SU-DHL-6 (cell line): ENCODE measurements at regions not wholly inside any gene's neighbourhood (a gene's known extent, or its start where the extent isn't known, plus 50 kb on each side); places are given as distances from the start of the nearest gene placed in this dataset.
"Not testable (repeated sequence)": the region's sequence is repeated elsewhere in the genome, so short reads cannot be mapped to it uniquely, and the experiment has no call there.

Experiments
- H2AFZ ChIP-seq: fragments of 200-600 bp; sonication (generic); 2 replicates; pipeline ENCODE4 v1.6.1; 2014; ENCODE audit warnings: low read depth, mild to moderate bottlenecking, moderate library complexity, mixed read lengths, antibody characterized with exemption, low read length; ENCODE audit not compliant: severe bottlenecking
- H3F3A ChIP-seq: fragments of 200-600 bp; shearing (Covaris generic); 2 replicates; pipeline ENCODE4 v1.6.0; 2016; ENCODE audit warnings: antibody characterized with exemption, mild to moderate bottlenecking; ENCODE audit not compliant: insufficient read depth
- H3K27ac ChIP-seq: fragments of 200-600 bp; sonication (generic); 2 replicates; pipeline ENCODE4 v1.5.1; 2016; ENCODE audit warnings: low read depth, mild to moderate bottlenecking, low read length, moderate library complexity, mixed read lengths
- H3K27me3 ChIP-seq: fragments of 200-600 bp; sonication (generic), shearing (Covaris generic); 2 replicates; pipeline ENCODE4 v1.6.0; 2014; ENCODE audit warnings: mild to moderate bottlenecking, low read length
- H3K36me3 ChIP-seq: fragments of 200-600 bp; sonication (generic); 2 replicates; pipeline ENCODE4 v1.6.1; 2014; ENCODE audit warnings: mild to moderate bottlenecking, low read length, mixed read lengths
- H3K4me2 ChIP-seq: fragments of 300-600, 200-600 bp; shearing (Covaris generic), sonication (generic); 2 replicates; pipeline ENCODE4 v1.6.0; 2014; ENCODE audit warnings: low read length, low read depth, mild to moderate bottlenecking; ENCODE audit not compliant: poor library complexity, severe bottlenecking
- H3K4me3 ChIP-seq: fragments of 200-600 bp; sonication (generic); 2 replicates; pipeline ENCODE4 v1.5.1; 2014; ENCODE audit warnings: antibody characterized with exemption, low read length, mild to moderate bottlenecking, mixed read lengths; ENCODE audit not compliant: insufficient read depth, poor library complexity, severe bottlenecking
- H3K79me2 ChIP-seq: fragments of 200-600 bp; sonication (generic); 2 replicates; pipeline ENCODE4 v1.6.1; 2014; ENCODE audit warnings: mild to moderate bottlenecking, low read length, moderate library complexity; ENCODE audit not compliant: insufficient read depth
- H3K9ac ChIP-seq: fragments of 200-600 bp; sonication (generic); 2 replicates; pipeline ENCODE4 v1.7.0; 2014; ENCODE audit warnings: mild to moderate bottlenecking, low read length
- H3K9me2 ChIP-seq: fragments of 200-600 bp; sonication (generic); replicated peaks from 2 replicates; pipeline ENCODE4 v1.6.1; 2014; ENCODE audit warnings: low read length; ENCODE audit not compliant: insufficient read depth
- H3K9me3 ChIP-seq: fragments of 200-600 bp; sonication (generic); 2 replicates; pipeline ENCODE4 v1.6.1; 2014; ENCODE audit warnings: low read length, mixed read lengths; ENCODE audit not compliant: insufficient read depth
- H4K20me1 ChIP-seq: fragments of 200-600 bp; sonication (generic); 2 replicates; pipeline ENCODE4 v1.6.1; 2014; ENCODE audit warnings: low read depth, mild to moderate bottlenecking, antibody characterized with exemption, low read length, moderate library complexity, mixed read lengths
- EZH2phosphoT487 ChIP-seq: fragments of 200-600 bp; sonication (generic), shearing (Covaris generic); conservative IDR thresholded peaks from 2 replicates; pipeline ENCODE4 v1.6.1; 2018; ENCODE audit warnings: mild to moderate bottlenecking, antibody characterized with exemption, low read length, moderate library complexity, mixed read lengths
- TF ChIP-seq, protein P1 (sequence below): fragments of 200-600 bp; sonication (generic); IDR thresholded peaks from one replicate; pipeline ENCODE4 v1.5.1; 2017; ENCODE audit warnings: antibody characterized with exemption, mild to moderate bottlenecking, low read length, moderate library complexity; ENCODE audit not compliant: insufficient read depth, poor library complexity, severe bottlenecking

DNA sequence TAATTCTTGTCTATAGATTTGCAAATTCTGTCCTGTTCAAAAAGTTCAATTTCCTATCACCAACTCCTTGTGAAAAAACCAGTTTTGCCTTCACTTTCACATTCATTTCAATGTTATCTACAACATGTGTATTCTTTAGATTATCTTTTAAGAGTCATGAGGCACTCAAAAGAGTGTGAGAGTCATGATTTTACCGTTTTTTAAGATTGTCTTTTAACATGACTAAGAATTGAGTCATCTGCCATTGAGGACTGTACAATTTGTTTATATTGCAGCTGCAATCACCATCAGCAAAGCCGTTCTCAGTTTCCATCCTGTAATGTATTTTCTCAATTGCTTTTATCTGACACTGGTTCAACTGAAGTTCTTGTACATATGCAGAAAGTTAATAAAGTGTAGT is 275.8 kb downstream of the LNPK start:
- Histone ChIP-seq H2AFZ (no peak overlapping the region), H3K79me2 (no peaks in the 10 kb centered on the region)

GRCh38 chr2:175709248-175709647 is 292.8 kb downstream of the LNPK start:
- H3K36me3 ChIP-seq, result no peaks in the 10 kb centered on the region
- no peak overlapping the region for H2AFZ ChIP-seq
- no peaks in the 10 kb centered on the region for H4K20me1 ChIP-seq
- no peaks in the 10 kb centered on the region for H3F3A ChIP-seq
- TF ChIP-seq EZH2phosphoT487, result no peak
- TF ChIP-seq, protein P1, sequence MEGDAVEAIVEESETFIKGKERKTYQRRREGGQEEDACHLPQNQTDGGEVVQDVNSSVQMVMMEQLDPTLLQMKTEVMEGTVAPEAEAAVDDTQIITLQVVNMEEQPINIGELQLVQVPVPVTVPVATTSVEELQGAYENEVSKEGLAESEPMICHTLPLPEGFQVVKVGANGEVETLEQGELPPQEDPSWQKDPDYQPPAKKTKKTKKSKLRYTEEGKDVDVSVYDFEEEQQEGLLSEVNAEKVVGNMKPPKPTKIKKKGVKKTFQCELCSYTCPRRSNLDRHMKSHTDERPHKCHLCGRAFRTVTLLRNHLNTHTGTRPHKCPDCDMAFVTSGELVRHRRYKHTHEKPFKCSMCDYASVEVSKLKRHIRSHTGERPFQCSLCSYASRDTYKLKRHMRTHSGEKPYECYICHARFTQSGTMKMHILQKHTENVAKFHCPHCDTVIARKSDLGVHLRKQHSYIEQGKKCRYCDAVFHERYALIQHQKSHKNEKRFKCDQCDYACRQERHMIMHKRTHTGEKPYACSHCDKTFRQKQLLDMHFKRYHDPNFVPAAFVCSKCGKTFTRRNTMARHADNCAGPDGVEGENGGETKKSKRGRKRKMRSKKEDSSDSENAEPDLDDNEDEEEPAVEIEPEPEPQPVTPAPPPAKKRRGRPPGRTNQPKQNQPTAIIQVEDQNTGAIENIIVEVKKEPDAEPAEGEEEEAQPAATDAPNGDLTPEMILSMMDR, result no peak
- H3K27me3 ChIP-seq, result no peaks in the 10 kb centered on the region
- H3K79me2 ChIP-seq, result no peaks in the 10 kb centered on the region
- no peak overlapping the region for H3K9ac ChIP-seq
- H3K9me3 ChIP-seq, result no peaks in the 10 kb centered on the region
- H3K4me2 ChIP-seq, result no peak overlapping the region
- no peaks in the 10 kb centered on the region for H3K9me2 ChIP-seq
- no peak overlapping the region for H3K4me3 ChIP-seq
- no peak overlapping the region for H3K27ac ChIP-seq

More for the DNA sequence above, 275.8 kb downstream of the LNPK start:
- Histone ChIP-seq H3K4me3 (no peak overlapping the region), H4K20me1 (no peaks in the 10 kb centered on the region), H3K27ac (no peak overlapping the region), H3K4me2 (no peak overlapping the region), H3K36me3 (no peaks in the 10 kb centered on the region), H3K9me3 (no peaks in the 10 kb centered on the region), H3K9ac (no peak overlapping the region), H3F3A (no peaks in the 10 kb centered on the region), H3K9me2 (no peaks in the 10 kb centered on the region), H3K27me3 (no peaks in the 10 kb centered on the region)
- TF ChIP-seq EZH2phosphoT487, result no peak
- TF ChIP-seq, protein P1, result no peak

DNA sequence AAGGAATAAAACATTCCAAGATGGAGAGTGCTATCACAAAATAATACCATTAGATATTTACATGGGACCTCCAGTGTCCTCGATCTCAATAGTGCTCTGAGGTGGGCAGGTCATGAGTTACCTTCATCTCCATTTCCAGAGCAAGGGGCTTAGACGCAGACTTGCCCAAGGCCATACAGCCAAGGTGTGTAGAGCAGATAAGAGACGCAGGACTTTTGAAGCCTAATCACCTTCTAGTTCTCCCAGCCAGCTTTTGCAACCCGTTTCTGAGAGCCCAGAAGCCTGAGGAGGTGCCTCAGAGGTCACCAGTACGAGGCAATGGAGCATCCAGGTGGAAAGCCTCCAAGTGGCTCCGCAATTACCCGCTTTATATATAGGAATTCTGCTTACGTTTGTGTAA is 294.7 kb downstream of the LNPK start:
- no peak overlapping the region for H2AFZ ChIP-seq
- H3K36me3 ChIP-seq, result no peaks in the 10 kb centered on the region
- no peak overlapping the region for H3K9ac ChIP-seq
- TF ChIP-seq, protein P1, result no peak
- no peak for TF ChIP-seq EZH2phosphoT487
- no peak overlapping the region for H3K4me3 ChIP-seq
- H4K20me1 ChIP-seq, result no peaks in the 10 kb centered on the region
- no peaks in the 10 kb centered on the region for H3F3A ChIP-seq
- H3K27me3 ChIP-seq, result no peaks in the 10 kb centered on the region
- H3K4me2 ChIP-seq, result no peak overlapping the region
- no peaks in the 10 kb centered on the region for H3K9me2 ChIP-seq
- no peaks in the 10 kb centered on the region for H3K79me2 ChIP-seq
- H3K9me3 ChIP-seq, result no peaks in the 10 kb centered on the region
- H3K27ac ChIP-seq, result no peak overlapping the region

GRCh38 chr2:175704568-175704967 is 297.5 kb downstream of the LNPK start:
- H4K20me1 ChIP-seq, H3K79me2 ChIP-seq, H2AFZ ChIP-seq, H3K9ac ChIP-seq, H3K4me3 ChIP-seq, H3K4me2 ChIP-seq, H3K27me3 ChIP-seq, H3F3A ChIP-seq, H3K9me2 ChIP-seq, H3K36me3 ChIP-seq, H3K27ac ChIP-seq, H3K9me3 ChIP-seq: not testable (repeated sequence)
